DND-41 (cell line): ENCODE measurements at regions not wholly inside any gene's neighbourhood (a gene's known extent, or its start where the extent isn't known, plus 50 kb on each side); places are given as distances from the start of the nearest gene placed in this dataset.

Experiments
- ATAC-seq: fragments of 200-7000 bp; cut with Tn5 transposase; 3 replicates; pipeline ENCODE4 v1.9.1; 2021; ENCODE audit warnings: low read depth; ENCODE audit not compliant: insufficient read depth
- DNase-seq: peaks from one replicate; pipeline ENCODE4 v3.0.0-alpha.2; 2020
- H2AFZ ChIP-seq: 2 replicates; pipeline ENCODE4 v1.6.0; 2012; ENCODE audit warnings: low read depth, low read length
- H3K27ac ChIP-seq: 2 replicates; pipeline ENCODE4 v1.5.1; 2012; ENCODE audit warnings: low read length, inconsistent platforms
- H3K27me3 ChIP-seq: fragments of 200-600 bp; sonication (generic); 2 replicates; pipeline ENCODE4 v1.6.0; 2012; ENCODE audit warnings: low read length, mild to moderate bottlenecking, inconsistent platforms; ENCODE audit not compliant: insufficient read depth, poor library complexity
- H3K36me3 ChIP-seq: 2 replicates; pipeline ENCODE4 v1.5.1; 2012; ENCODE audit warnings: low read length, inconsistent platforms; ENCODE audit not compliant: insufficient read depth
- H3K4me1 ChIP-seq: 2 replicates; pipeline ENCODE4 v1.5.1; 2012; ENCODE audit warnings: mild to moderate bottlenecking, low read length; ENCODE audit not compliant: insufficient read depth
- H3K4me2 ChIP-seq: 2 replicates; pipeline ENCODE4 v1.6.0; 2012; ENCODE audit warnings: mild to moderate bottlenecking, moderate library complexity, low read length, inconsistent platforms; ENCODE audit not compliant: insufficient read depth
- H3K4me3 ChIP-seq, 2 experiments: fragments of 200-600 bp in 1 of 2; shearing (Covaris generic) in 1 of 2; 2 replicates each; pipeline ENCODE4 v1.5.1; 2012 to 2016; ENCODE audit warnings: inconsistent platforms in 2 of 2, low read length in 2 of 2, mild to moderate bottlenecking in 2 of 2, low read depth in 1 of 2, moderate library complexity in 1 of 2
- H3K79me2 ChIP-seq: 2 replicates; pipeline ENCODE4 v1.6.0; 2012; ENCODE audit warnings: low read length, inconsistent platforms; ENCODE audit not compliant: insufficient read depth
- H3K9ac ChIP-seq: 2 replicates; pipeline ENCODE4 v1.6.0; 2012; ENCODE audit warnings: low read depth, mild to moderate bottlenecking, inconsistent platforms, low read length, moderate library complexity
- H3K9me3 ChIP-seq: 2 replicates; pipeline ENCODE4 v1.5.1; 2012; ENCODE audit warnings: low read length, moderate library complexity, mild to moderate bottlenecking, inconsistent platforms; ENCODE audit not compliant: insufficient read depth, severe bottlenecking
- H4K20me1 ChIP-seq: 2 replicates; pipeline ENCODE4 v1.6.0; 2012; ENCODE audit warnings: low read length; ENCODE audit not compliant: insufficient read depth
- CTCF ChIP-seq: IDR thresholded peaks from 2 replicates; pipeline ENCODE4 v1.5.1; 2012; ENCODE audit warnings: borderline replicate concordance, low read length, moderate library complexity, mild to moderate bottlenecking; ENCODE audit not compliant: poor library complexity, severe bottlenecking; ENCODE audit errors: extremely low read depth
- EZH2 ChIP-seq: IDR thresholded peaks from 3 replicates; pipeline ENCODE4 v1.6.1; 2012; ENCODE audit warnings: borderline replicate concordance, low read depth, mild to moderate bottlenecking, moderate library complexity, low read length, inconsistent platforms; ENCODE audit not compliant: severe bottlenecking

GRCh38 chr13:112183532-112184090 lies 116.7 kb downstream of the SOX1 start:
- H2AFZ ChIP-seq, result no peak overlapping the region
- H3K9me3 ChIP-seq, result no peaks in the 10 kb centered on the region
- no peaks in the 10 kb centered on the region for H3K79me2 ChIP-seq
- ATAC-seq (no peak), DNase-seq (no peak)
- H3K36me3 ChIP-seq, result no peaks in the 10 kb centered on the region
- no peaks in the 10 kb centered on the region for H3K27me3 ChIP-seq
- peaks cover 2% of the 10 kb centered on the region; the same call in 1 of the 2 replicates for H4K20me1 ChIP-seq
- TF ChIP-seq EZH2 (no peak), CTCF (no peak)
- no peak overlapping the region for H3K4me2 ChIP-seq
- H3K4me1 ChIP-seq, result no peaks in the 10 kb centered on the region
- H3K27ac ChIP-seq, result no peak overlapping the region
- no peak overlapping the region for H3K9ac ChIP-seq
- no peak overlapping the region for H3K4me3 ChIP-seq

- Histone ChIP-seq H3K27ac (no peak overlapping the region), H3K79me2 (no peaks in the 10 kb centered on the region), H3K9ac (no peak overlapping the region), H4K20me1 (peaks cover 2% of the 10 kb centered on the region; the same call in 1 of the 2 replicates), H3K4me2 (no peak overlapping the region), H2AFZ (no peak overlapping the region), H3K4me1 (no peaks in the 10 kb centered on the region), H3K36me3 (no peaks in the 10 kb centered on the region), H3K9me3 (no peaks in the 10 kb centered on the region), H3K4me3 (no peak overlapping the region), H3K27me3 (no peaks in the 10 kb centered on the region)
- TF ChIP-seq EZH2, result no peak
- no peak for TF ChIP-seq CTCF
- ATAC-seq (no peak), DNase-seq (no peak)
These were observed 117.3 kb downstream of the SOX1 start for GRCh38 chr13:112184261-112184660.

- Histone ChIP-seq H3K36me3 (no peaks in the 10 kb centered on the region), H3K4me1 (no peaks in the 10 kb centered on the region), H4K20me1 (peaks cover 2% of the 10 kb centered on the region; the same call in 1 of the 2 replicates), H3K9ac (no peak overlapping the region), H3K4me2 (no peak overlapping the region), H3K9me3 (no peaks in the 10 kb centered on the region), H3K27me3 (no peaks in the 10 kb centered on the region), H3K27ac (no peak overlapping the region), H2AFZ (no peak overlapping the region), H3K79me2 (no peaks in the 10 kb centered on the region), H3K4me3 (no peak overlapping the region)
- no peak for DNase-seq
- no peak for TF ChIP-seq CTCF
- no peak for TF ChIP-seq EZH2
- no peak for ATAC-seq
These were observed 118.0 kb downstream of the SOX1 start for GRCh38 chr13:112184851-112185371.
